ENCODE measurements at regions not wholly inside any gene's neighbourhood (a gene's known extent, or its start where the extent isn't known, plus 50 kb on each side); places are given as distances from the start of the nearest gene placed in this dataset.

GRCh38 chr4:138858419-138858818 lies 157.2 kb upstream of the NOCT start:
- DNase-seq: no peak
- TF ChIP-seq CTCF (IDR thresholded peaks at IDR 0.05; ENCODE audit: low read depth, low read length): no peak

GRCh38 chr4:138857416-138857815 lies 158.2 kb upstream of the NOCT start:
- TF ChIP-seq CTCF (IDR thresholded peaks at IDR 0.05; ENCODE audit: low read depth, low read length): no peak
- Histone ChIP-seq H3K27me3 (no peaks in the 10 kb centered on the region), H3K4me1 (no peaks in the 10 kb centered on the region), H3K36me3 (no peaks in the 10 kb centered on the region), H3K4me3 (ENCODE audit: low read depth, low read length) (no peak overlapping the region), H3K9me3 (no peaks in the 10 kb centered on the region)
- DNase-seq: no peak

More at GRCh38 chr4:138858419-138858818, 157.2 kb upstream of the NOCT start:
- Histone ChIP-seq H3K9me3 (no peaks in the 10 kb centered on the region), H3K36me3 (no peaks in the 10 kb centered on the region), H3K27me3 (no peaks in the 10 kb centered on the region), H3K4me1 (no peaks in the 10 kb centered on the region), H3K4me3 (ENCODE audit: low read depth, low read length) (no peak overlapping the region)

GRCh38 chr4:138852681-138853080 lies 162.9 kb upstream of the NOCT start:
- no peaks in the 10 kb centered on the region for H3K27me3 ChIP-seq
- no peaks in the 10 kb centered on the region for H3K36me3 ChIP-seq
- no peak overlapping the region for H3K4me3 ChIP-seq (ENCODE audit: low read depth, low read length)
- no peaks in the 10 kb centered on the region for H3K9me3 ChIP-seq
- no peak for DNase-seq
- no peaks in the 10 kb centered on the region for H3K4me1 ChIP-seq
- no peak for TF ChIP-seq CTCF (IDR thresholded peaks at IDR 0.05; ENCODE audit: low read depth, low read length)

- no peaks in the 10 kb centered on the region for H3K36me3 ChIP-seq
- H3K4me3 ChIP-seq (ENCODE audit: low read depth, low read length): no peak overlapping the region
- TF ChIP-seq CTCF (IDR thresholded peaks at IDR 0.05; ENCODE audit: low read depth, low read length): no peak
- no peaks in the 10 kb centered on the region for H3K9me3 ChIP-seq
- H3K27me3 ChIP-seq: no peaks in the 10 kb centered on the region
- no peak for DNase-seq
- no peaks in the 10 kb centered on the region for H3K4me1 ChIP-seq
Measured at GRCh38 chr4:138851391-138852335, 163.9 kb upstream of the NOCT start.

- no peak for DNase-seq
- Histone ChIP-seq H3K36me3 (no peaks in the 10 kb centered on the region), H3K27me3 (no peaks in the 10 kb centered on the region), H3K4me1 (no peaks in the 10 kb centered on the region), H3K4me3 (ENCODE audit: low read depth, low read length) (no peak overlapping the region), H3K9me3 (no peaks in the 10 kb centered on the region)
- no peak for TF ChIP-seq CTCF (IDR thresholded peaks at IDR 0.05; ENCODE audit: low read depth, low read length)
Measured at GRCh38 chr4:138845664-138846063, 169.9 kb upstream of the NOCT start.

- Histone ChIP-seq H3K36me3 (no peaks in the 10 kb centered on the region), H3K9me3 (no peaks in the 10 kb centered on the region), H3K4me1 (no peaks in the 10 kb centered on the region), H3K27me3 (no peaks in the 10 kb centered on the region), H3K4me3 (ENCODE audit: low read depth, low read length) (no peak overlapping the region)
- DNase-seq: no peak
- no peak for TF ChIP-seq CTCF (IDR thresholded peaks at IDR 0.05; ENCODE audit: low read depth, low read length)
Measured at GRCh38 chr4:138845054-138845453, 170.5 kb upstream of the NOCT start.
